ENCODE measurements at regions not wholly inside any gene's neighbourhood (a gene's known extent, or its start where the extent isn't known, plus 50 kb on each side); places are given as distances from the start of the nearest gene placed in this dataset.

DNA sequence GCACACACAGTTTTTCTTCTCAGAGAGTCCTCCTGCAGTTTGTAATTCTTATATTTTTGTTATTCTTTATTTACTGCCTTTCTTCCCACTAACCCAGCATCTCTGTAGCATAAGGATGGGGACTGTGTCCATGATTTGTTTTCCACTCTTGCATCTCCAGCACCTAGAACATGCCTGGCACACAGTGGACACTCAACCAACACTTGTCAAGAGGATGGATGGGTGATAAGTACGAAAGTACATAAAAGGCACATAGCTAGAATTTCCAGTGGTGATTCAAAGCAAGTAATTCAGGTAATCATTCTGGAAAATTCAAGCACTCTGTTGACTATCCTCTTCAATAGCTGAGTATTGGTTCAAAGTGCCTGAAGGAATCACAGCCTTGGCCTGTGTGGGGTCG lies 60.2 kb upstream of the TRIO start:
- Histone ChIP-seq H3K36me3 (ENCODE audit: control insufficient read depth in 2 of 2, extremely low read depth in 1 of 2, insufficient read depth in 2 of 2, low read length in 2 of 2) (no peaks in the 10 kb centered on the region), H3K4me3 (ENCODE audit: control insufficient read depth in 2 of 3, extremely low read depth in 1 of 3, insufficient read depth in 2 of 3, low read depth in 1 of 3, low read length in 3 of 3) (no peak overlapping the region), H4K20me1 (ENCODE audit: control insufficient read depth, extremely low read depth, insufficient read depth, low read length) (no peaks in the 10 kb centered on the region), H3K79me2 (ENCODE audit: control insufficient read depth, insufficient read depth, low read length) (no peaks in the 10 kb centered on the region), H3K9me3 (ENCODE audit: control insufficient read depth, low read depth, low read length) (no peaks in the 10 kb centered on the region), H3K4me2 (ENCODE audit: control insufficient read depth, extremely low read depth, insufficient read depth, low read depth, low read length) (no peak overlapping the region), H3K27me3 (ENCODE audit: control insufficient read depth, extremely low read depth, insufficient read depth, low read length) (no peaks in the 10 kb centered on the region), H3K27ac (ENCODE audit: control insufficient read depth, insufficient read depth, low read length) (no peak overlapping the region), H3K9me1 (ENCODE audit: control insufficient read depth, extremely low read depth, insufficient read depth, low read length) (no peaks in the 10 kb centered on the region), H3K4me1 (ENCODE audit: control insufficient read depth, extremely low read depth, insufficient read depth, low read length) (no peaks in the 10 kb centered on the region), H2AFZ (ENCODE audit: control insufficient read depth, low read length) (no peak overlapping the region), H3K9ac (ENCODE audit: control insufficient read depth, extremely low read depth, insufficient read depth, low read length) (no peak overlapping the region)
- DNase-seq (ENCODE audit: low read depth, low spot score), result no peak
- no peak for FAIRE-seq
- dilution Hi-C loops (cut with MboI; ENCODE audit: extremely low pct_ligation_motif_present, low sequenced_read_pairs), result no loop called here
- no peak for TF ChIP-seq EZH2 (IDR thresholded peaks at IDR 0.05; ENCODE audit: low read length)
- TF ChIP-seq, protein P1, sequence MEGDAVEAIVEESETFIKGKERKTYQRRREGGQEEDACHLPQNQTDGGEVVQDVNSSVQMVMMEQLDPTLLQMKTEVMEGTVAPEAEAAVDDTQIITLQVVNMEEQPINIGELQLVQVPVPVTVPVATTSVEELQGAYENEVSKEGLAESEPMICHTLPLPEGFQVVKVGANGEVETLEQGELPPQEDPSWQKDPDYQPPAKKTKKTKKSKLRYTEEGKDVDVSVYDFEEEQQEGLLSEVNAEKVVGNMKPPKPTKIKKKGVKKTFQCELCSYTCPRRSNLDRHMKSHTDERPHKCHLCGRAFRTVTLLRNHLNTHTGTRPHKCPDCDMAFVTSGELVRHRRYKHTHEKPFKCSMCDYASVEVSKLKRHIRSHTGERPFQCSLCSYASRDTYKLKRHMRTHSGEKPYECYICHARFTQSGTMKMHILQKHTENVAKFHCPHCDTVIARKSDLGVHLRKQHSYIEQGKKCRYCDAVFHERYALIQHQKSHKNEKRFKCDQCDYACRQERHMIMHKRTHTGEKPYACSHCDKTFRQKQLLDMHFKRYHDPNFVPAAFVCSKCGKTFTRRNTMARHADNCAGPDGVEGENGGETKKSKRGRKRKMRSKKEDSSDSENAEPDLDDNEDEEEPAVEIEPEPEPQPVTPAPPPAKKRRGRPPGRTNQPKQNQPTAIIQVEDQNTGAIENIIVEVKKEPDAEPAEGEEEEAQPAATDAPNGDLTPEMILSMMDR (optimal IDR thresholded peaks at IDR 0.05 in 1 of 3, IDR thresholded peaks at IDR 0.05 in 1 of 3, conservative IDR thresholded peaks at IDR 0.05 in 1 of 3; ENCODE audit: extremely low read depth in 1 of 3, insufficient read depth in 2 of 3, low read length in 3 of 3), result no peak

- dilution Hi-C loops (cut with MboI; ENCODE audit: extremely low pct_ligation_motif_present, low sequenced_read_pairs), result no loop called here
- Histone ChIP-seq H2AFZ (ENCODE audit: control insufficient read depth, low read length) (no peak overlapping the region), H3K27ac (ENCODE audit: control insufficient read depth, insufficient read depth, low read length) (no peak overlapping the region)
Measured at GRCh38 chr5:14082523-14082922, 60.6 kb upstream of the TRIO start.

More at GRCh38 chr5:14082523-14082922, 60.6 kb upstream of the TRIO start:
- H3K9me1 ChIP-seq (ENCODE audit: control insufficient read depth, extremely low read depth, insufficient read depth, low read length), result no peaks in the 10 kb centered on the region
- no peak overlapping the region for H3K4me2 ChIP-seq (ENCODE audit: control insufficient read depth, extremely low read depth, insufficient read depth, low read depth, low read length)
- H3K4me3 ChIP-seq (ENCODE audit: control insufficient read depth in 2 of 3, extremely low read depth in 1 of 3, insufficient read depth in 2 of 3, low read depth in 1 of 3, low read length in 3 of 3), result no peak overlapping the region
- no peak for DNase-seq (ENCODE audit: low read depth, low spot score)
- FAIRE-seq, result no peak
- no peaks in the 10 kb centered on the region for H3K27me3 ChIP-seq (ENCODE audit: control insufficient read depth, extremely low read depth, insufficient read depth, low read length)
- H3K9ac ChIP-seq (ENCODE audit: control insufficient read depth, extremely low read depth, insufficient read depth, low read length), result no peak overlapping the region
- H3K4me1 ChIP-seq (ENCODE audit: control insufficient read depth, extremely low read depth, insufficient read depth, low read length), result no peaks in the 10 kb centered on the region
- H3K79me2 ChIP-seq (ENCODE audit: control insufficient read depth, insufficient read depth, low read length), result no peaks in the 10 kb centered on the region
- no peaks in the 10 kb centered on the region for H3K36me3 ChIP-seq (ENCODE audit: control insufficient read depth in 2 of 2, extremely low read depth in 1 of 2, insufficient read depth in 2 of 2, low read length in 2 of 2)
- H3K9me3 ChIP-seq (ENCODE audit: control insufficient read depth, low read depth, low read length), result no peaks in the 10 kb centered on the region
- TF ChIP-seq, protein P1 (optimal IDR thresholded peaks at IDR 0.05 in 1 of 3, IDR thresholded peaks at IDR 0.05 in 1 of 3, conservative IDR thresholded peaks at IDR 0.05 in 1 of 3; ENCODE audit: extremely low read depth in 1 of 3, insufficient read depth in 2 of 3, low read length in 3 of 3), result no peak
- no peaks in the 10 kb centered on the region for H4K20me1 ChIP-seq (ENCODE audit: control insufficient read depth, extremely low read depth, insufficient read depth, low read length)
